ENCODE measurements at regions not wholly inside any gene's neighbourhood (a gene's known extent, or its start where the extent isn't known, plus 50 kb on each side); places are given as distances from the start of the nearest gene placed in this dataset.

- TF ChIP-seq HDAC6 (IDR thresholded peaks at IDR 0.05; ENCODE audit: low read depth, low read length) (no peak), SIRT6 (IDR thresholded peaks at IDR 0.05; ENCODE audit: low read length) (no peak)
Observed at GRCh38 chr5:45799388-45799787, 103.2 kb upstream of the HCN1 start (continued).
